H1 (cell line): ENCODE measurements at regions not wholly inside any gene's neighbourhood (a gene's known extent, or its start where the extent isn't known, plus 50 kb on each side); places are given as distances from the start of the nearest gene placed in this dataset.

Experiments used
- CTCF ChIA-PET: fragments of 300-600 bp; sonication (Branson Sonifier 250); formaldehyde crosslinking; loops from one replicate; lab custom pipeline; 2021; ENCODE audit not compliant: partially characterized antibody; lab: Charles Lee
- POLR2A ChIA-PET: fragments of 300-600 bp; sonication (Branson Sonifier 250); formaldehyde crosslinking; loops from one replicate; lab custom pipeline; 2021; ENCODE audit warnings: inconsistent platforms; ENCODE audit not compliant: partially characterized antibody; lab: Charles Lee
- DNase-seq, 2 experiments: peaks; one replicate each; pipeline versions ENCODE4 v3.0.0 to v3.0.0-alpha.2; 2010 to 2022; ENCODE audit warnings: low spot score in 2 of 2, low read depth in 1 of 2, mixed read lengths in 1 of 2
- FAIRE-seq: peaks from 2 replicates; lab custom pipeline; 2011; peaks lifted over from hg19 to GRCh38; lab: Jason Lieb, UNC
- H2AFZ ChIP-seq: 2 replicates; pipeline ENCODE4 v1.8.1; 2012; ENCODE audit warnings: low read length, inconsistent platforms
- H2AK5ac ChIP-seq: 2 replicates; pipeline ENCODE4 v1.6.1; 2013; ENCODE audit warnings: low read depth, low read length
- H2BK120ac ChIP-seq: replicated peaks from 2 replicates; pipeline ENCODE3; 2013; ENCODE audit warnings: low read depth, low read length, inconsistent platforms
- H2BK12ac ChIP-seq: 2 replicates; pipeline ENCODE4 v1.6.1; 2013; ENCODE audit warnings: low read depth, low read length
- H2BK15ac ChIP-seq: 2 replicates; pipeline ENCODE4 v1.6.1; 2013; ENCODE audit warnings: low read length
- H2BK20ac ChIP-seq: 2 replicates; pipeline ENCODE4 v1.6.1; 2013; ENCODE audit warnings: low read length
- H2BK5ac ChIP-seq: 2 replicates; pipeline ENCODE4 v1.6.1; 2013; ENCODE audit warnings: low read depth, low read length
- H3K14ac ChIP-seq: 2 replicates; pipeline ENCODE4 v1.6.1; 2013; ENCODE audit warnings: inconsistent platforms; ENCODE audit not compliant: insufficient read length
- H3K18ac ChIP-seq: 2 replicates; pipeline ENCODE4 v1.6.1; 2013; ENCODE audit warnings: low read length; ENCODE audit errors: extremely low read depth
- H3K23ac ChIP-seq: 2 replicates; pipeline ENCODE4 v1.6.1; 2013; ENCODE audit warnings: inconsistent platforms; ENCODE audit not compliant: insufficient read length
- H3K23me2 ChIP-seq: 2 replicates; pipeline ENCODE4 v1.6.1; 2013; ENCODE audit warnings: low read depth, low read length
- H3K27ac ChIP-seq: 2 replicates; pipeline ENCODE4 v1.6.1; 2011; ENCODE audit warnings: low read depth, low read length, inconsistent platforms
- H3K27me3 ChIP-seq, 4 experiments: replicated peaks in 1 of 4; 1 replicate in 1 of 4; 2 replicates in 3 of 4; pipeline versions ENCODE4 v1.6.1 to v1.8.1; 2011 to 2013; ENCODE audit warnings: low read length in 3 of 4, mild to moderate bottlenecking in 3 of 4, inconsistent platforms in 2 of 4, mixed read lengths in 2 of 4, moderate library complexity in 1 of 4; ENCODE audit not compliant: control insufficient read depth in 3 of 4, insufficient read depth in 3 of 4; ENCODE audit errors: extremely low read depth in 1 of 4
- H3K36me3 ChIP-seq, 4 experiments: 2 replicates each; pipeline versions ENCODE4 v1.6.1 to v1.8.1; 2011 to 2013; ENCODE audit warnings: mild to moderate bottlenecking in 4 of 4, low read length in 3 of 4, moderate library complexity in 2 of 4, control low read depth in 1 of 4, inconsistent platforms in 1 of 4; ENCODE audit not compliant: insufficient read depth in 4 of 4, control insufficient read depth in 2 of 4
- H3K4ac ChIP-seq: replicated peaks from 2 replicates; pipeline ENCODE3; 2013; ENCODE audit warnings: low read length, low read depth, mixed read lengths, inconsistent platforms; ENCODE audit not compliant: insufficient read length
- H3K4me1 ChIP-seq, 4 experiments: replicated peaks in 1 of 4; 1 replicate in 1 of 4; 2 replicates in 3 of 4; pipeline versions ENCODE4 v1.6.1 to v1.8.1; 2011 to 2013; ENCODE audit warnings: low read length in 3 of 4, inconsistent platforms in 2 of 4, mixed read lengths in 1 of 4; ENCODE audit not compliant: insufficient read depth in 4 of 4, control insufficient read depth in 3 of 4
- H3K4me2 ChIP-seq, 2 experiments: 2 replicates each; pipeline versions ENCODE4 v1.6.1 to v1.8.1; 2011 to 2013; ENCODE audit warnings: low read depth in 2 of 2, low read length in 2 of 2, control low read depth in 1 of 2, inconsistent platforms in 1 of 2, mild to moderate bottlenecking in 1 of 2; ENCODE audit not compliant: insufficient read depth in 1 of 2
- H3K4me3 ChIP-seq, 4 experiments: fragments of 200-600, 300-600 bp in 1 of 4; sonication (generic), shearing (Covaris generic), sonication (Bioruptor Twin) in 1 of 4; 2 replicates each; pipeline versions ENCODE4 v1.5.1 to v1.8.1; 2011 to 2016; ENCODE audit warnings: low read length in 4 of 4, low read depth in 3 of 4, control low read depth in 2 of 4, inconsistent platforms in 2 of 4, mild to moderate bottlenecking in 2 of 4, mixed read lengths in 1 of 4, moderate library complexity in 1 of 4; ENCODE audit not compliant: insufficient read depth in 2 of 4; ENCODE audit errors: extremely low read depth in 1 of 4
- H3K56ac ChIP-seq: replicated peaks from 2 replicates; pipeline ENCODE3; 2013; ENCODE audit warnings: low read depth, mild to moderate bottlenecking, mixed read lengths, low read length, inconsistent platforms; ENCODE audit not compliant: insufficient read length
- H3K79me1 ChIP-seq: 2 replicates; pipeline ENCODE4 v1.6.1; 2013; ENCODE audit warnings: low read depth, low read length, control low read depth
- H3K79me2 ChIP-seq, 2 experiments: 2 replicates each; pipeline versions ENCODE4 v1.6.1 to v1.8.1; 2012 to 2013; ENCODE audit warnings: low read length in 2 of 2, mild to moderate bottlenecking in 2 of 2, inconsistent platforms in 1 of 2; ENCODE audit not compliant: insufficient read depth in 2 of 2, control insufficient read depth in 1 of 2
- H3K9ac ChIP-seq, 4 experiments: replicated peaks in 1 of 4; 1 replicate in 1 of 4; 2 replicates in 3 of 4; pipeline versions ENCODE4 v1.6.1 to v1.8.1; 2011 to 2013; ENCODE audit warnings: low read depth in 3 of 4, low read length in 3 of 4, control low read depth in 2 of 4, mild to moderate bottlenecking in 2 of 4, moderate library complexity in 2 of 4, inconsistent platforms in 1 of 4; ENCODE audit errors: extremely low read depth in 1 of 4
- H3K9me3 ChIP-seq, 2 experiments: 2 replicates each; pipeline versions ENCODE4 v1.6.1 to v1.8.1; 2012 to 2013; ENCODE audit warnings: mild to moderate bottlenecking in 2 of 2, moderate library complexity in 2 of 2, control low read depth in 1 of 2, inconsistent platforms in 1 of 2, low read depth in 1 of 2, low read length in 1 of 2, mixed read lengths in 1 of 2; ENCODE audit not compliant: insufficient read depth in 2 of 2
- H4K20me1 ChIP-seq, 2 experiments: replicated peaks in 1 of 2; 2 replicates each; pipeline versions ENCODE3 to v1.8.1; 2011 to 2013; ENCODE audit warnings: inconsistent platforms in 2 of 2, low read length in 2 of 2, mild to moderate bottlenecking in 1 of 2; ENCODE audit not compliant: insufficient read depth in 2 of 2, control insufficient read depth in 1 of 2
- H4K5ac ChIP-seq: 2 replicates; pipeline ENCODE4 v1.6.1; 2013; ENCODE audit warnings: low read length, low read depth, mixed read lengths, inconsistent platforms; ENCODE audit not compliant: insufficient read length
- H4K8ac ChIP-seq: 2 replicates; pipeline ENCODE4 v1.8.0; 2013; ENCODE audit warnings: mild to moderate bottlenecking, moderate library complexity, low read length, inconsistent platforms; ENCODE audit not compliant: insufficient read depth; ENCODE audit errors: extremely low read depth
- H4K91ac ChIP-seq: replicated peaks from 2 replicates; pipeline ENCODE3; 2013; ENCODE audit warnings: low read length, mixed read lengths, inconsistent platforms; ENCODE audit not compliant: insufficient read length
- BCL11A ChIP-seq, 2 experiments: IDR thresholded peaks; one replicate each; pipeline ENCODE4 v1.6.1; 2011; ENCODE audit warnings: low read depth in 2 of 2, low read length in 2 of 2, mild to moderate bottlenecking in 2 of 2
- CBX8 ChIP-seq: fragments of 300-800, 300-1000 bp; sonication (generic); IDR thresholded peaks from 2 replicates; pipeline ENCODE4 v1.7.1; 2016; ENCODE audit warnings: low read depth, low read length, borderline replicate concordance
- CHD1 ChIP-seq: IDR thresholded peaks from 2 replicates; pipeline ENCODE4 v1.6.1; 2012; ENCODE audit warnings: low read depth, low read length, improper control_type of control experiment
- FOSL1 ChIP-seq: IDR thresholded peaks from 2 replicates; pipeline ENCODE4 v1.6.1; 2011; ENCODE audit warnings: mild to moderate bottlenecking, low read depth, low read length, moderate library complexity; ENCODE audit not compliant: insufficient read depth
- GABPA ChIP-seq: IDR thresholded peaks from 2 replicates; pipeline ENCODE4 v1.6.1; 2011; ENCODE audit warnings: mild to moderate bottlenecking, low read length, moderate library complexity, borderline replicate concordance; ENCODE audit not compliant: insufficient read depth
- GTF2F1 ChIP-seq: IDR thresholded peaks from 2 replicates; pipeline ENCODE4 v1.6.1; 2012; ENCODE audit warnings: low read depth, low read length, improper control_type of control experiment, borderline replicate concordance
- POU5F1 ChIP-seq: IDR thresholded peaks from 2 replicates; pipeline ENCODE4 v1.6.1; 2011; ENCODE audit warnings: low read depth, mild to moderate bottlenecking, low read length, moderate library complexity
- RAD21 ChIP-seq, 2 experiments: IDR thresholded peaks in 1 of 2; conservative IDR thresholded peaks in 1 of 2; 2 replicates each; pipeline ENCODE4 v1.6.1; 2011; ENCODE audit warnings: low read depth in 2 of 2, low read length in 2 of 2, improper control_type of control experiment in 1 of 2, inconsistent platforms in 1 of 2, mild to moderate bottlenecking in 1 of 2, moderate library complexity in 1 of 2
- SIX5 ChIP-seq: IDR thresholded peaks from 2 replicates; pipeline ENCODE4 v1.6.1; 2011; ENCODE audit warnings: mild to moderate bottlenecking, low read depth, low read length
- SP1 ChIP-seq: IDR thresholded peaks from 2 replicates; pipeline ENCODE4 v1.6.1; 2011; ENCODE audit warnings: low read depth, low read length
- SUZ12 ChIP-seq: fragments of 200-600 bp; sonication (generic); IDR thresholded peaks from 2 replicates; pipeline ENCODE4 v1.6.1; 2012; ENCODE audit warnings: mild to moderate bottlenecking, inconsistent platforms, low read length, moderate library complexity, mixed read lengths
- TAF7 ChIP-seq: optimal IDR thresholded peaks from 2 replicates; pipeline ENCODE3; 2011; ENCODE audit warnings: low read depth, mild to moderate bottlenecking, inconsistent platforms, low read length, moderate library complexity, borderline replicate concordance
- TBP ChIP-seq: IDR thresholded peaks from 2 replicates; pipeline ENCODE4 v1.6.1; 2011; ENCODE audit warnings: low read depth, low read length, improper control_type of control experiment
- WGBS, 2 experiments: shearing (Covaris generic) in 1 of 2; methylation state at CpG; one replicate each; pipeline versions ENCODE4 v1.1.6 to v1.1.7; 2013 to 2015; ENCODE audit warnings: low lambda C conversion rate in 2 of 2, mixed read lengths in 2 of 2, inconsistent platforms in 1 of 2, low coverage in 1 of 2, missing lambda C conversion rate in 1 of 2; ENCODE audit not compliant: insufficient replicate concordance in 2 of 2, insufficient coverage in 1 of 2, insufficient read length in 1 of 2; ENCODE audit errors: extremely low coverage in 1 of 2, missing lambda C conversion rate in 1 of 2; 5-methylcytosine and 5-hydroxymethylcytosine counted together

DNA sequence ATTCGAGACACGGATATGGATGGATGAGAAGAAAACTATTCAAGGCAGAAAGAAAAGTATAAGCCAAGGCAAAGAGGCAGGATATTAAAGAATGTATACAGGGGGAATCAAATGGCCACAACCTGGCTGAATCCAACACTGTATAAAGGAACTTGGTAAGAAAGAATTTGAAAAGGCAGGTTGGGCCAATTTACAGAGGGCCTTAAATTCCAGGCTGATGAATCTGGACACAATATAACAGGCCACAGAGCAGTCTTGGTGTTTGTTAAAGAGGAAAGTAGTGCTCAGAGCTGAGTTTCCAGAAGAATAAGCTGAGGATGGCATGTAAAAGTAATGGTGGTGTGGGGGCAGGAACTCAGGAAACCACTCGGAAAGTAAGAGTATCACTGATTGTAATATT lies 72.3 kb upstream of the POU2AF2 start:
- no peak overlapping the region for H2BK15ac ChIP-seq
- no peak for DNase-seq
- CTCF ChIA-PET = interaction anchor here (0.6 kb wide), 1 partner anchor 76 kb away, joined by 3 read pairs; no protein-coding TSS in a partner anchor

More for the DNA sequence above, 72.3 kb upstream of the POU2AF2 start:
- Histone ChIP-seq H3K79me1 (no peaks in the 10 kb centered on the region), H3K4ac (no peak overlapping the region), H3K27ac (no peak overlapping the region), H2BK5ac (no peak overlapping the region), H3K36me3 (no peaks in the 10 kb centered on the region), H3K4me3 (no peak overlapping the region), H3K4me2 (no peak overlapping the region), H4K91ac (no peak overlapping the region), H4K5ac (no peak overlapping the region), H2BK120ac (no peak overlapping the region), H3K14ac (no peak overlapping the region), H3K23me2 (no peaks in the 10 kb centered on the region), H2AK5ac (no peak overlapping the region), H3K4me1 (no peaks in the 10 kb centered on the region), H3K9ac (no peak overlapping the region), H2BK12ac (no peak overlapping the region), H2AFZ (no peak overlapping the region), H4K20me1 (no peaks in the 10 kb centered on the region), H4K8ac (no peak overlapping the region), H3K9me3 (no peaks in the 10 kb centered on the region), H3K79me2 (no peaks in the 10 kb centered on the region), H3K56ac (no peak overlapping the region), H3K23ac (no peak overlapping the region), H3K27me3 (no peaks in the 10 kb centered on the region), H3K18ac (no peak overlapping the region), H2BK20ac (no peak overlapping the region)
- WGBS, 2 experiments = 92% methylated on average over 3 of the region's 3 CpGs; no CpG with 5 or more reads in 1 of the 2 experiments
- no peak for FAIRE-seq
- POLR2A ChIA-PET = no interaction called here
- TF ChIP-seq BCL11A (IDR thresholded peaks at IDR 0.05; ENCODE audit: low read depth in 2 of 2, low read length in 2 of 2) (no peak), SIX5 (no peak), SUZ12 (no peak), GTF2F1 (no peak), CBX8 (no peak), TBP (no peak), FOSL1 (no peak), RAD21 (IDR thresholded peaks at IDR 0.05 in 1 of 2, conservative IDR thresholded peaks at IDR 0.05 in 1 of 2; ENCODE audit: low read depth in 2 of 2, low read length in 2 of 2) (no peak), GABPA (no peak), CHD1 (no peak), TAF7 (no peak), POU5F1 (no peak), SP1 (no peak)
